ENCODE measurements at regions not wholly inside any gene's neighbourhood (a gene's known extent, or its start where the extent isn't known, plus 50 kb on each side); places are given as distances from the start of the nearest gene placed in this dataset.
"Not testable (repeated sequence)": the region's sequence is repeated elsewhere in the genome, so short reads cannot be mapped to it uniquely, and the experiment has no call there.

- no peak for DNase-seq (ENCODE audit: low read depth in 2 of 3, low spot score in 2 of 3)
These were observed 1047.7 kb downstream of the BRD1 start for GRCh38 chr22:48779661-48780596.

DNA sequence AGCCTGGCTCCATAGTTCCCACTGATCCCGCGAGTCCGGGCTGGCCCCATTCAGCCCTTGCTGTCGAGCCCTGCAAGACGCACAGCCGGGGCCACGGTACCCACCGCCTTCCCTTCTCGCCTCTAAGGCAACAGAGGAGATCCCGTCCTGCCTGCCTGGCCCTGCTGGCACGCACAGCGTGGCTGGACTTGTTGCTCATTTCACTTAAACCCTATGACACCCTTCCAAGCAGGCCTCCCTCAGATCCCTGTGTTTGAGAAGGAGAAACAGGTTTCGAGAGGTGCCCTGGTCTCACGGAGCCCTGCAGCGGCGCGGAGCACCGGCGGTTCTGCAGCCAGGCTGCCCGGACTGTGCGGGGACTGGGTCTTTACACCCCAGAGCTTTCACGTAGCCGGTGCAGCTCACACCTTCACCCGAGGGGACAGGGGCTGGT, 1048.4 kb downstream of the BRD1 start:
- no peak for DNase-seq (ENCODE audit: low read depth in 2 of 3, low spot score in 2 of 3)

- no peak for DNase-seq (ENCODE audit: low read depth in 2 of 3, low spot score in 2 of 3)
These were observed 1049.1 kb downstream of the BRD1 start for GRCh38 chr22:48778308-48779195.

- DNase-seq (ENCODE audit: low read depth in 2 of 3, low spot score in 2 of 3) = no peak
These were observed 1055.3 kb downstream of the BRD1 start for GRCh38 chr22:48772286-48772907.

- no peak for DNase-seq (ENCODE audit: low read depth in 2 of 3, low spot score in 2 of 3)
These were observed 1062.1 kb downstream of the BRD1 start for GRCh38 chr22:48765595-48765994.

DNA sequence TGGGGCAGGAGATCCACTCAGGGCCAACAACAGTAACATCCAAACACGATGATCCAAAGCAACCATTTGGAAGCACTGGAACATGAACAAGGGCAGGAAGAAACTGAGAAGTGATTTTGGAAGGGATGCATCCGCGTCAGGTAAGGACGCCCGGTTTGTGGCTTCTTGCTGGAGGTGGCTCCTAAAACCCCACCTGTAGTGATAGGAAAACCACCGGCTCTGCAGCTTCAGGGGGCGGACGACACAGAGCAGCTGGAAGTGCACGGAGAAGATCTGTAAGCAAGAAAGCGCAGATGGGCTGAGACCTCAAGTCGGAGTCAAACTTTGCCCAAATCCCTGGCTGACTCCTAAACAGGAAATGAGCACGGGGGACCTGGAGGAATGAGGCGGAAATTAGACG, 1066.1 kb downstream of the BRD1 start:
- no peak for DNase-seq (ENCODE audit: low read depth in 2 of 3, low spot score in 2 of 3)

DNA sequence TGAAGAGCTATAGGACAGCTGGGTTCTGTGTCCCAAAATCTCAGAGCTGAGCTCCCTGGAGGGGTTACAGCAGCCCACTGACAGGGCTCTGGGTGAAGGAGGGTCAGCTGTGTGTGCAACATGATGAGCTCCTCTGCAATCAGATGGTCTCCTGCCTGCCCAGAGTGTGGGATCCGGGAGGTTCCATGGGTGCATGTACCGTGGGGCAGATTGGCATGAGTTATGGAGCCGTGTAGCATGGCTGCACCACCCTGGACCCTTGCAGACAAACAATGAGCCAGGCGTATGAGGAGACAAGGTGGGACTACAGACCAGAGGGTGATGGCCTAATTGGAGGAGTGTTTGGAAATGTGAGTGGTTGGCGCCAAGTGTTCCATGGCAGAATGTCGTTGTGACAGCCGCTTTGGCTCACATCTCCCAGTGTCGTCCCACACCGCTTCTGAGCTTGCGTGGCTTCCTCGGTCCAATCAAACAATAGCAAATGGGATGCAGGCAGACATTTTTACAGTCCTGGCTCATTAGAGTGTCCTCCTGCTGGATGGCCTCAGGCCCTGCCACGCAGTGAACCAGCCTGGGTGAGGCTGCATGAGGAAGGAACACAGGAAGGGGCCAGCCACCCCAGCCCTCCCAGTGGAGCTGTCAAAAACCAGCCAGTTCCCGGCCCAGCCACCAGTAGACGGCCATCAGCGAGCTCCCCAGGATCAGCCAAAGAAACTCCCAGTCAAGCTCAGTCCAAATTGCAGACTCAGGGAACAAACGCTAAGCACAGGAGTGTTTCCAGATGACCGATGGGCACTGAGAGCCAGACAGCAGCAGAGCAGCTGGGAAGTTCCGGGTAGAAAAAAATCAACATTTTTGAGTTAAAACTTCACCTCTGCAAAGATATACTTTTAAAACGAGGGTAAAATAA, 1066.9 kb downstream of the BRD1 start:
- no peak for DNase-seq (ENCODE audit: low read depth in 2 of 3, low spot score in 2 of 3)

- no peak for DNase-seq (ENCODE audit: low read depth in 2 of 3, low spot score in 2 of 3)
These were observed 1068.5 kb downstream of the BRD1 start for GRCh38 chr22:48758881-48759875.

DNA sequence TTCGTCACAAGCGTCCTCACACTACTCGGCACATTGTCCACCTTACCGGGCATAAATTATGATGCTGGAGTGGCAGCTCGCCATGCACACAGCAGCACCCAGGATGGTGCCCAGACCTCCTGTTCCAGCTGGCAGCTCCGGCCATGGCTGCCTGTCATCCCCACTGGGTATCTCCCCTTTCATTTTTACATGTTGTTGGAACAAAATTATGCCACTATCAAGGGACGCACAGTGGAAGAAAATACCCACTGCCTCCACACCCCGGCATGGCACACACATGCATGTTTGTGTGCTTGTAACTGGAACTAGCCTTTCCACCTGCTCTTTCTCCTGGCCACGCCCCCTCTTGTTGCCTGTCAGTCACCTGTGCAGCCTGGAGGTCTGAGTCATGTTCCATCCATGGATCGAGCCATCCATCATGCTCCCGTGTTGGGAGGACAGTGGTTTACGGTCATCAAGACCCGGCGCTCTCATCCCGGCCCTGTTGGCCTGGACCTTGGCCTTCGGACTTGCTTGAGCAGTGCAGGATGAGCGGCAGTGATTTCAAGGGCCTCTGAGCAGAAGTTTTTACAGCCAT, 1069.6 kb downstream of the BRD1 start:
- no peak for DNase-seq (ENCODE audit: low read depth in 2 of 3, low spot score in 2 of 3)

- DNase-seq (ENCODE audit: low read depth in 2 of 3, low spot score in 2 of 3) = no peak
These were observed 1070.1 kb downstream of the BRD1 start for GRCh38 chr22:48757581-48757980.

DNA sequence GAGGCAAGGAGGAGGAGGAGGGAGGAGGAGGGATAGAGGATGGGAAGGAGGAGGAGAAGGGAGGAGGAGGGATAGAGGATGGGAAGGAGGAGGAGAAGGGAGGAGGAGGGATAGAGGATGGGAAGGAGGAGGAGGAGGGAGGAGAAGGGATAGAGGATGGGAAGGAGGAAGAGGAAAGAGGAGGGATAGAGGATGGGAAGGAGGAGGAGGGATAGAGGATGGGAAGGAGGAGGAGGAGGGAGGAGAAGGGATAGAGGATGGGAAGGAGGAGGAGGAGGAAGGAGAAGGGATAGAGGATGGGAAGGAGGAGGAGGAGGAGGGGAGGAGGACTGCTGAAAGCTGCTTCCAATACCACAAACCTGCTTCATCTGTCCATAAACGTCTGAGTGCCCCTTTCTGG, 1070.5 kb downstream of the BRD1 start:
- DNase-seq (ENCODE audit: low read depth in 2 of 3, low spot score in 2 of 3) = not testable (repeated sequence)

DNA sequence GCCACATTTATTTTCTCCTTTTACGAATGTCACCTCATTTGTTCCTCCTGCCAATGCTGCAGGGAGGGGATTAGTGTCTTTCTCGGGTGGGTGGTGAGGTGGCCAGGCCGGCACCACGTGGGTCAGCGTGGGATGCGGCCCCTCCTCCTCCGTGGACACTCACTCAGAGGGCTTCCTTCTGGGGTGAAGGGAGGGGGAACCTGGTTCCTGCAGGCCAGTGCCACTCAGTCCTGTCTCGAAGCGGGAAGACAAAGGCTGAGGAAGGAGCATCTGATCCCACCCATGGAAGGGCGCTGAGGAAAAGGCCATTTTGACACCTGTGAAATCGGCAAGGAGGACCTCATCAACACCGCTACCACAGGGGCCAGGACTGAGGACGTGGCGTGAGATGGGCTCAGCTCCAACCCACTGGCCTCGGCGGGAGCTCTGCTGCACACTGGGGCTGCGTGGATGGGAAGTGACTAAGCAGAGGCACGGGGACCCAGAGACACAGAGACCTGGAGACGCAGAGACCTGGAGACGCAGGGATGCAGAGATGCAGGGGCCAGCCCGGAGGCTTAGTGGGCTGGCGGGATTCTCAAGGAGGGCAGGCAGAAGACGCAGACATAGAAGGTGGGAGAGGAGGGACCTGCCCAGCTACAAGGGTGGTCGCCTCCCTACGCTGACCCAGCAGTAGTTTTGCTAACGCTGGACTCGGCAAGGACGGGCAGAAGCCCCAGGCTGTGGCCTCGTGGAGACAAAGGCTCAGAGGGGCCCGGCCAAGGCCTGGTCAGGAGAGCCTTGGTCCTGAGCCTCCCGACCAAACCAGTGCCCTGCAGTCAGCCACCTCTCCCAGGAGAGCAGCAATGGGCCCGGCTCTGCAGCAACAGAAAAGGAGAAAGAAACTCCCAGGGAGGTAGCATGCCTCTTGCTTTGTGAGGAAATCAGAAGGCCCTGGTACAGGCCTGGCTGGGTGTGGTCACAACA, 1071.2 kb downstream of the BRD1 start:
- no peak for DNase-seq (ENCODE audit: low read depth in 2 of 3, low spot score in 2 of 3)

- DNase-seq (ENCODE audit: low read depth in 2 of 3, low spot score in 2 of 3) = no peak
These were observed 1072.4 kb downstream of the BRD1 start for GRCh38 chr22:48755059-48755949.

GRCh38 chr22:48754611-48755058, 1073.0 kb downstream of the BRD1 start:
- DNase-seq (ENCODE audit: low read depth in 2 of 3, low spot score in 2 of 3) = no peak

- DNase-seq (ENCODE audit: low read depth in 2 of 3, low spot score in 2 of 3) = no peak
These were observed 1073.7 kb downstream of the BRD1 start for GRCh38 chr22:48753752-48754517.

DNA sequence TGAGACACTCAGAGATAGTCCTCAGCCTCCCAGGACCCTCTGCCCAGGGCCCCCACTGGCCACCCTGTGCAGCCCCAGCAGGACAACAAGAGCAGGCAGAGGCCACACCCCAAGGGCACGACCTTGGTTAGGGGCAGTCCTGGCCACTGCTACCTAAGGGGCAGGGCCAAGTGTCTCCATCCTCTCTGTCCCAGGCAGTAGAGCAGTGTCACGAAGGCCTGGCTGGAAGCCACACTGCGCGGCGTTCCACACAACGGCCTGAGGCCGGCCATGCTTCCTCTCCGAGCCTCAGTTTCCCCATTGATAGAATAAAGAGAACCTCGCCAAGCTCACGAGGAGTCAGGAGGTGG, 1074.3 kb downstream of the BRD1 start:
- no peak for DNase-seq (ENCODE audit: low read depth in 2 of 3, low spot score in 2 of 3)

All from hematopoietic multipotent progenitor cell (in vitro differentiated cells).